ENCODE measurements at regions not wholly inside any gene's neighbourhood (a gene's known extent, or its start where the extent isn't known, plus 50 kb on each side); places are given as distances from the start of the nearest gene placed in this dataset.
"Not testable (repeated sequence)": the region's sequence is repeated elsewhere in the genome, so short reads cannot be mapped to it uniquely, and the experiment has no call there.

DNA sequence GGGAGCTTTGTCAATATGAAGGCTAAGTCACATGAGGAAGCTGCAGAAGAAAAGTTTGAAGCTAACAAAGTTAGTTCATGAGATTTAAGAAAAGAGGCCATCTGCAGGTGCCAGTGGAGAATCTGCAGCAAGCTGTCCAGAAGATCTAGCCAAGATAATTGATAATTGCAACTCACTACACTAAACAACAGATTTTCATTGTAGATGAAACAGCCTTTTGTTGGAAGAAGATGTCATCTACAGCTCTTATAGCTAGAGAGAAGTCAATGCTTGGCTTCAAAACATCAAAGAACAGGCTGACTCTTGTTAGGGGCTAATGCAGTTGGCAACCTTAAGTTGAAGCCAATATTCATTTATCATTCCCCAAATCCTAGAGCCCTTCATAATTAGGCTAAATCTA lies 83.7 kb downstream of the RIN2 start:
- H3K4me3 ChIP-seq (ENCODE audit: low read depth, low read length), result no peak overlapping the region
- TF ChIP-seq, protein P1, sequence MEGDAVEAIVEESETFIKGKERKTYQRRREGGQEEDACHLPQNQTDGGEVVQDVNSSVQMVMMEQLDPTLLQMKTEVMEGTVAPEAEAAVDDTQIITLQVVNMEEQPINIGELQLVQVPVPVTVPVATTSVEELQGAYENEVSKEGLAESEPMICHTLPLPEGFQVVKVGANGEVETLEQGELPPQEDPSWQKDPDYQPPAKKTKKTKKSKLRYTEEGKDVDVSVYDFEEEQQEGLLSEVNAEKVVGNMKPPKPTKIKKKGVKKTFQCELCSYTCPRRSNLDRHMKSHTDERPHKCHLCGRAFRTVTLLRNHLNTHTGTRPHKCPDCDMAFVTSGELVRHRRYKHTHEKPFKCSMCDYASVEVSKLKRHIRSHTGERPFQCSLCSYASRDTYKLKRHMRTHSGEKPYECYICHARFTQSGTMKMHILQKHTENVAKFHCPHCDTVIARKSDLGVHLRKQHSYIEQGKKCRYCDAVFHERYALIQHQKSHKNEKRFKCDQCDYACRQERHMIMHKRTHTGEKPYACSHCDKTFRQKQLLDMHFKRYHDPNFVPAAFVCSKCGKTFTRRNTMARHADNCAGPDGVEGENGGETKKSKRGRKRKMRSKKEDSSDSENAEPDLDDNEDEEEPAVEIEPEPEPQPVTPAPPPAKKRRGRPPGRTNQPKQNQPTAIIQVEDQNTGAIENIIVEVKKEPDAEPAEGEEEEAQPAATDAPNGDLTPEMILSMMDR (IDR thresholded peaks at IDR 0.05; ENCODE audit: borderline replicate concordance, insufficient read depth, low read depth, low read length), result no peak

DNA sequence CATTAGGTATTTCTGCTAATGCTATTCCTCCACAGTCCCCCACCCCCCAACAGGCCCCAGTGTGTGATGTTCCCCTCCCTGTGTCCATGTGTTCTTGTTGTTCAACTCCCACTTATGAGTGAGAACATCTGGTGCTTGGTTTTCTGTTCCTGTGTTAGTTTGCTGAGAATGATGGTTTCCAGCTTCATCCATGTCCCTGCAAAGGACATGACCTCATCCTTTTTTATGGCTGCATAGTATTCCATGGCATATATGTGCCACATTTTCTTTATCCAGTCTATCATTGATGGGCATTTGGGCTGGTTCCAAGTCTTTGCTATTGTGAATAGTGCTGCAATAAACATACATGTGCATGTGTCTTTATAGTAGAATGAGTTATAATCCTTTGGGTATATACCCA lies 86.8 kb downstream of the RIN2 start:
- not testable (repeated sequence) for H3K4me3 ChIP-seq (ENCODE audit: low read depth, low read length)

DNA sequence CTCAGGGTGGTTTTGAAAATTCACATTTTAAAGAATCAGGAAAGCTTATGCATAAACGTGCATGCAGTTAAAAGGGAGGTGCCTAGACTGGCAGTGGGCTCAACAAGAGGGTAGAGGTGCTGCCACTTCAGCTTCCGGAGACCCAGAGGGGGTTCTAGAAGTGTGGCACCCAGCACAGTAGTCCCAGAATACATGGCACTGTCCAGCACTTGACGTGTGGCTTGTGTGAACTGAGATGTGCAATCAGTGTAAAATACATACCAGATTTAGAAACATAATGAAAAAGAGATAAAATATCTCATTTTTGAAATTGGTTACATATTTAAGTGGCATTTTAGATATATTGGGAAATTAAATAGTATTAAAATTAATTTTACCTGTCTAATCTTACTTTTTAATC lies 89.3 kb downstream of the RIN2 start:
- H3K4me3 ChIP-seq (ENCODE audit: low read depth, low read length), result no peak overlapping the region
- TF ChIP-seq, protein P1 (IDR thresholded peaks at IDR 0.05; ENCODE audit: borderline replicate concordance, insufficient read depth, low read depth, low read length), result no peak

DNA sequence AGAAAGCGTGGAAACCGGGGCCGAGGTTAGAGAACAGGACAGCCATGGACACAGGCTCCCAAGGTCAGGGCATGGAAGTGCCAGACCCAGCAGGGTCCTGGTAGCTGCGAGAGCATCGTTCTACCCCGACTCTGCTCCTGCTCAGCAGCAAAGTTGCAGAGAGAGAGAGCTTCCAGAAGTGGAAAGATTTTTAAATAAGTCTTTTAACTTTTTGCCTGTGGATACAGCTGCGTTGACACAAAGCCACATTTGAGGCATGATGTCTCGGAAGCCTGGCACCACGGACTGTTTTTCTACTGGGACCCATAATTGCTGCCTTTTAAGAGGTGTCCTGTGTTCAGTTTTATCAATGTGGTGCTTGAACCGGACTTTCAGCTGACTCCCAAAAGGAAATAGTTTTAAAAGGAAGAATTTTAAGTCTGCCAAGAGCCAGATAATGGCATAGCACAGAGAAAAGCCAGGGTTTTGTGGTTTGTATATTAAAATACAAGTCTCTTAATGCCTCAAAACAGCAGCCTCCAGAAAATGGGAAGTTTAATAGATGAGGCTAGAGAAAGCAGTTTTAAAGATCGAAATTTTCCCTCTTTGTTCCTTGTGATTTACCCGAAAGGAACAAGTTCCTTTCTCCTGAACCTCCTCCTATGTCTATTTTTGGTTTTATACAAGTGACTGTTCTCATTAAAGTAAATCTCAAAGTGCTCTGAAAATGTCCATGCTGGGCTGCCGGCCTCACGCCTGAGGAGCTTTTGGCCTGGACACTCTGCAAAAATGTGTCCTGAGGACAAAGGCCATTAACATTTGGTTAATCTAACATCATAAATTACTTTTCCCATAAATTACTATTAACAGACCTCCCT lies 91.5 kb downstream of the RIN2 start:
- TF ChIP-seq, protein P1 (IDR thresholded peaks at IDR 0.05; ENCODE audit: borderline replicate concordance, insufficient read depth, low read depth, low read length), result no peak
- H3K4me3 ChIP-seq (ENCODE audit: low read depth, low read length), result no peak overlapping the region

DNA sequence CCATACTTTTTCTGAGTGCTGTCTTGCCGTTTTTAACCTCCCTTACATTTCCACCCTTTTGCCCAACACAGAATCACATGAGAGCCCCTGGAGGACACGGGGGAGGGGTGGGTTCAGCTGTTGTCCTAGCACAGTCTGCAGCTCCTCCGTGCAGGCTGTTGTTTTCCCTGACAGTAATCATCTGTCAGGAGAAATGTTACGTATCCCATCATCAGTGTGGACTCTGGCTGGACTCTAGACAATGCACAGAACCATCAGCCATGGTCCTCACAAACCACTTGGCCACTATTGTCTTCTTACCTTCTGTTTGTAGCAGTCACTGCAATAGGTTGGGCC lies 92.1 kb downstream of the RIN2 start:
- TF ChIP-seq, protein P1 (IDR thresholded peaks at IDR 0.05; ENCODE audit: borderline replicate concordance, insufficient read depth, low read depth, low read length), result no peak

DNA sequence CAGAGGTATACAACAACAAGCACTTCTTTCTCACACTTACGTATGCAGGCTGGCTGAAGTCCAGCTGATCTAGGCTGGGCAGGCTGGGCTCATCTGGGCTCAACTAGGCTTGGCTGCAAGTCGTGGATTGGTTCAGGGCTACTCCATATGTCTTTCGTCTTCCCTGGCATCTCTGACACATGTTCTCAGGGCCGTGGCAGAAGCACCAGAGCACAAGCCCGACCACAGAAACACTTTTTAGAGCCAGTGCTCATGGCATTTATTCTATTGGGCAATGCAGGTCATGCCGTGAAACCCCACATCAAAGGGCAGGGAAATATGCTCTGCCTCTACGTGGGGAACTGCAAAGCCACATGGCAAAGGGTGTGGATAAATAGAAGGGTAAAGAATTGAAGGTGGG lies 93.8 kb downstream of the RIN2 start:
- TF ChIP-seq, protein P1 (IDR thresholded peaks at IDR 0.05; ENCODE audit: borderline replicate concordance, insufficient read depth, low read depth, low read length), result no peak
- no peak overlapping the region for H3K4me3 ChIP-seq (ENCODE audit: low read depth, low read length)

More for the DNA sequence above, 92.1 kb downstream of the RIN2 start:
- no peak overlapping the region for H3K4me3 ChIP-seq (ENCODE audit: low read depth, low read length)

DNA sequence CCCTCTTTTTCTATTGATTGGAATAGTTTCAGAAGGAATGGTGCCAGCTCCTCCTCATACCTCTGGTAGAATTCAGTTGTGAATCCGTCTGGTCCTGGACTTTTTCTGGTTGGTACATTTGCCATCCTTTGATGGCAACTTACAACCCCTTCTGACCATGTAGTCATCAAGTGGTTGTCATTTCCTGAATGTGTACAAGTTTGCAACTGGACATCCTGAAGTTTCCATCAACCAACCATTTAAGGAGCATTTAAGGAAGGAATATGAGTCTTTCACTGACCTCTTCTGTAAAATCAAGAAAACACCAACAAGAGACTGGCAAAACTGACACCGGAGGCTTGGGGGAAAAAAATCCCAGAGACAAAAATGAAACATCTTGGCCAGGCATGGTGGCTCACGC lies 97.4 kb downstream of the RIN2 start:
- TF ChIP-seq, protein P1 (IDR thresholded peaks at IDR 0.05; ENCODE audit: borderline replicate concordance, insufficient read depth, low read depth, low read length), result no peak

More for the DNA sequence above, 97.4 kb downstream of the RIN2 start:
- no peak overlapping the region for H3K4me3 ChIP-seq (ENCODE audit: low read depth, low read length)

Data from GM12875 (cell line).